Stimulated activated CD4-positive, alpha-beta T cell treated with anti-CD3 and anti-CD28 coated beads, Interleukin-4, amount 100 ng/mL, for 24 hours (primary cell): ENCODE measurements at regions not wholly inside any gene's neighbourhood (a gene's known extent, or its start where the extent isn't known, plus 50 kb on each side); places are given as distances from the start of the nearest gene placed in this dataset.
"Not testable (repeated sequence)": the region's sequence is repeated elsewhere in the genome, so short reads cannot be mapped to it uniquely, and the experiment has no call there.

ENCODE experiments used
- DNase-seq: peaks from one replicate; pipeline ENCODE4 v3.0.0-alpha.2; 2020

DNA sequence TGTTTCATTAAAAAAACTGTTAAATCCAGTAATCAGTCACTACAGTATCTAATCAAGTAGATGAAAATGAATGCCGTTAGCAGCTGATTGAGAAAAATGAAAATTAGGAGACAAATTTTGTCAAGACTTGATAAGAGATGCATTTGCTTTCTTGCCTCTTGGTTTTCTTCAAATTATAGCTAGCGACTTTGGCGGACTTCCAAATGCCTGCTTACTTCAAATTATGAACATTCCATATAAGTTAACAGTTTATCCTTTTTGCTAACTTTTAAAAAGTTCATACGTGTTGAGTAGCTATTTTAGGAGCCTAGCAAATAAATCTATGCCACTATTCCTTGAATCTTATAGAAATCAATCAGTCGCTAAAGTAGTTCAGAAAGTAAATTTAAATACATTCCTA, 58.8 kb downstream of the PPP4R3C start:
- no peak for DNase-seq

DNA sequence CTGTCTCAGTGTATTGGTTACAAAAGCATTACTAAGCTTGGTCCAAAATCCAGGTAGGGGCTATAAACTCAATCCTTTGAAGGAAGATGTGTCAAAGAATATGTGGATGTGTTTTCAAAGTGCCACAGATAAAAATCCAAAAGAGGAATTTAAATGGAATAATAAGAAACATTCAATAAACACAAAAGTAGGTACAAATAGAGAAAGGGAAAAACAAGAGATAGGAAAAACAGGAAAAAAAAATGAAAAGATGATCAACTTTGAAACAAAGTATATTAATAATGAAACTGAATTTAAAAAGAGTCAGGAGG, 64.0 kb downstream of the PPP4R3C start:
- no peak for DNase-seq

DNA sequence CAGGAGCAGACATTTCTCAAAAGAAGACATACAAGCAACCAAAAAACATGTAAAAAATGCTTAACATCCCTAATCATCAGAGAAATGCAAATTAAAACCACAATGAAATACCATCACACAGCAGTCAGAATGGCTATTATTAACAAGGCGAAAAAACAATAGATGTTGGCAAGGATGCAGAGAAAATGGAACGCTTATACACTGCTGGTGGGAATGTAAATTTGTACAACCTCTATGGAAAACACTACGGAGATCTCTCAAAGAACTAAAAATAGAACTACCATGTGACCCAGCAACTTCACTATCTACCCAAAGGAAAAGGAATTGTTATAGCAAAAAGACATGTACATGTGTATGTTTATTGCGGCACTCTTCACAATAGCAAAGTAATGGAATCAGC, 71.5 kb downstream of the PPP4R3C start:
- no peak for DNase-seq

DNA sequence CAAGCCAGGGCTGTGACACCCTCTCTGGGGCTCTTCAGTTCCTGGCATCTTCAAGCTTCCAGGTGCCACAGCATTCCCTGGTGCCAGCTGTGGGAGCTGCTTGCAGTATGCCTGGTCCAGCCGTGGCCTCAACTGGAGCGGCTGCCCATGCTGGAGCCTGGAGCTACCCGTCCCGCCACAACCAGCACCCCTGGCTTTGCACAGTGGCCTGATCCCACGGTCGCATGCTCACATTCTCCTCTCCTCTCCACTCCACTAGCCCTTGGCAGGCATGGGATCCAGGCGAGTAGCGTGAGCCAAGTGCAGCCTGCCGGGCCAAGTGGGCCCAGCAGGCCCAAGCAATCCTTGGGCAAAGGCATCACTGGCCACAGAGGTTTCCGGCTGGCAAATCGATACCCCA, 81.7 kb downstream of the PPP4R3C start:
- DNase-seq, result no peak

DNA sequence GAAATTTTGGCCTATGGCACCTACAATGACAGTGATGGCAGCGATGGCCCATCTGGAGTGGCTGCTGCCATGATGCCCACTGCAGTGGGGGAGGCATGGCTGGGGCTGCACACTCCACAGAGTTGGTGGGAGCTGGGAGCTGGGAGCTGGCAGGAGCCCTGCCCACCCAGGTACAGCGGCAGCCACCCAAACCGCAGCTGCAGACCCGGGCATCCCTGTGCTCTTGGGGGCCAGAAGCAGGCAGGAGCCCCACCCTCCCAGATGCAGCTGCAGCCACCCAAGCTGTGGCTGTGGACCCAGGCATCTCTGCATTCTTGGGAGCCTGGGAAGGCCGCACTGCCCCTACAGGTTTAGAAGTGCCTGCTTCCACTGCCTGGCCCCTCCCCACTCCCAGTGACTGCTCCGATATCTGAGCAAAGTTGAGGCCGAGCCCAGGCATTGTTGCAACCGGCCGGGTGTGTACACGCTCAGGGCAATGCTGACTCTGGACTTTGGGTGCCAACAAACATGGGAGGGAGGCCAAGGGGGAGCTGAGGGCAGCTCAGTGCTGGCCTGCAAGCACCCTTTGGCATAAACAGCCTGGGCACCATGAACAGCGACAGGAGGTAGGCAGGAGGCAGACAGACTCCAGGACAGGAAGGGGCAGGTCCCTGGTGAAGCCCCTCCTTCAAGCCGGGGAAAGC, 82.8 kb downstream of the PPP4R3C start:
- no peak for DNase-seq

DNA sequence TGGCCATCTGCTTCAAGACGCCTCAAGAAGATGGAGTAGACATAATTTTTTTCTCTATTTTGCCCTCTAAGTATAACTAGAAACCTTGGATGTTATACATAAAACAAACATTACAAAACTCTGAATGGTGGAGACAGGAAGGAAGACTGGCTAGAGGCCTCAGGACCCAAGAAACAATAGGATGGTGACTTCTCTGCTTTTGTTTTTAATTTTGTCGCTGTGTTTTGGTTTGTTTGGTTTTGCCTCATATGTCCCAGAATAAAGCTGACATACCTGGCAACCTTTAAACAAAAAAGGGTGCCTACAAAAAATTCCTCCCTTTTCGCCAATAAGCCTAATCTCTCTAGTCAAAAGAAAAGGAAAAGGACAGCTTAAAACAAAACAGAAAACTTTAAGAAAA, 109.1 kb downstream of the PPP4R3C start:
- no peak for DNase-seq

DNA sequence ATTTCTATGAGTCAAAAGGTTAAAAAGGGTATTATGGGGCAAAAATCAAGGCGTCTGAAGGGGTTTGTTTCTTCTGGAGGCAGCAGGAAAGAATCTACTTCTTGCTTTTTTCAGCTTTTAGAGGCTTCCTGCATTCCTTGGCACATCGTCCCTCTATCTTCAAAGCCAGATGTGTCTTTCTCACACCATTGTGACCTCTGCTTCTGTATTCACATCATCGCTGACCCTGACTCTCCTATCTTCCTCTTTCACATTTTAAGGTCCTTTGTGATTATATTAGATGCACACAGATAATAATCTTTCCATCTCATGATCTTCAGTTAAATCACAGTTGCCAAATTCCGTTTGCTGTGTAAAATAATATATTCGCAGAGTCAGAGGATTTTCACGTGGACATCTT, 112.7 kb downstream of the PPP4R3C start:
- no peak for DNase-seq

DNA sequence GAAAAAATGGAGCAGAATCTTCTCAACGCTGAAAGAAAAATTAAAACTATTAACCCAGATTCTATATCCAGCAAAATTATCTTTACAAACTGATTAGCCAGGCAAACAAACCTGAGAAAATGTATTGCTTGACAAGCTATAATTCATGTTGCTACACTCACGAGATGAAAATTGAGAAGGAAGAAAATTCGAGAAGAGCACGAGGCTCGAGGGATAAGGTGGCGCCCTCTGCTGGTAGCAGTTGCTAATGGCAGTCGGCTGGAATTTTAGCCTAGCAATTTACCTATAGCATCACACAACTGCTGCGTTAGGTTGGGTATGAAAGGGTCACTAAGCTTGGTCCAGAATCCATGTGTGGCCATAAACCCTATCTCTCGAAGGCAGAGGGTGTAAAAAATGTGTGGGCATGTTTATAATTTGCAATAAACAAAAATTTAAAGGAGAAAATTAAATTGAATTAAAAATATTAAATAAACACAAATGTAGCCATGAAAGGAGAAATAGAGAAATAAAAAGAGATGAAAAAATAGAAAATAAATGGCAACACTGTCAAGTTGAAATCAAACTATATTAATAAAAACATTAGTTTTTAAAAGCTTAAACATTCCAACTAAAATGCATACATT, 126.6 kb downstream of the PPP4R3C start:
- DNase-seq, result peak; percentile 5

DNA sequence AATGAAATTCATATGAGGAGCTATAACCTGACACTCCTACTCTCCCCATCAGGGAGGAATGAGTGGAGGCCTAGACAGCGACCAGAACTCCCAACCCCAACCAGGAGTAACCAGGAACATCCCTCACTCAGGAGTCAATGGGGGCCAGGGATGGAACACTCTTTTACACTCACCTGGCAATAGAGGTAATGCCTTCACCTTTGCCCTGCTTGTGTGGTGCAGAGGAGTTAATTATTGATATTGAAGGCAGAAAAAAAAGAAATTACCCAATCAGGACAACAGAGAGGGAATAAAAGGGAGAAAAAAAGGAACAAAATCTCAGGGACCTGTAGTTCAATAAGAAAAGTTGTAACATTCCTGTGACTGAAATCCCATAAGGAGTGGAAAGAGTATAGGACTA, 141.5 kb downstream of the PPP4R3C start:
- DNase-seq, result no peak

DNA sequence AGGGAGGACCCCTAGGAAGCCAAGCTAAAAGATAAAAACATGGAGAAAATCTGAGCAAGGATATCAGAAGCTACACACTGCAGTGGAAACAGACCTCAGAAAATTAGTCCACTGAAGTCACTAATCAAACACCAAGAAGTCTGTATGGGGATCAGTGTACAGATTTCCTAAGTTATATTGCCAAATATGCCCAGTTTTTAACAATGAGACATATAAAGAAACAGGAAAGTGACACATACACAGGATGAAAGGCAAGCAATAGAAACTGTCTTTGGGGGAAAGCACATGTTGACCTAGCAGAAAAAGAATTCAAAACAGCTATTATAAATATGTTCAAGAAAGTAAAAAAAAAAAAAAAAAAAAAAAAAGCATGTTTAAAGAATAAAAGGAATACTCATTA, 153.7 kb downstream of the PPP4R3C start:
- DNase-seq, result no peak

DNA sequence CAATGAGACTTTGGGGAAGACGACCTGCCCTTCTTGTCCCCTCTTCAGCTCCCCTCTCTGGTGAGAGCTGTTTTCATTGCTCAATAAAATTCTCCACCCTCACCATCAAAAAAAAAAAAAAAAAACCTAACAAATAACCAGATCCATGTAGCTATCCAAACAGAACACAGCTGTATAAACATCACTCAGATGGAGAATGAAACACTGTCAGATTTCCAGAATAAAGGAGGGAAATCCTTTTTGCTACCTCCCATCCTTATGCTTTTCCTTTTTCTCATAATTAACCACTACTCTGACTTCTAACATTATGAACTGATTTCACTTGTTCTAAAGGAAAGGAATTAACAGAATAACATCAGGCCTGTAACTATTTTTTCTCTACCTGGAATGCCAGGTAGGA, 155.6 kb downstream of the PPP4R3C start:
- no peak for DNase-seq

DNA sequence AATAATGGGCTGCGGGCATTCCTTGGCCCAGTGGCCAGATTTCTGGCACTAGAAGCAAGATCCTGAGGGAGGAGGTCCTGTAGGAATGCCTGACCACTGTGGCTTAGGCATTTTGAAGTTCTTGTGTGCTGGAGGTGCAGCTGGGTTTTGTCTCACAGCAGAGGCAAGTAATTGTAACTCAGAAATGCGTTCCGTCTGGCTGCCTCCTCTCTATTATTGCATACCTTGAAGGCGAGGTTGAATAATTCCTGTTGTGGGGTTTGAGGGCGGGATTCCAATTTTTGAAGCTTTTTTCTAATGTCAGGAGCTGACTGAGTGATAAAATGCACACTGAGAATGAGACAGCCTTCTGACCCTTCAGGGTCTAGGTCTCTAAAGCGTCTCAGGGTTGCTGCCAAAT, 170.6 kb downstream of the PPP4R3C start:
- not testable (repeated sequence) for DNase-seq

DNA sequence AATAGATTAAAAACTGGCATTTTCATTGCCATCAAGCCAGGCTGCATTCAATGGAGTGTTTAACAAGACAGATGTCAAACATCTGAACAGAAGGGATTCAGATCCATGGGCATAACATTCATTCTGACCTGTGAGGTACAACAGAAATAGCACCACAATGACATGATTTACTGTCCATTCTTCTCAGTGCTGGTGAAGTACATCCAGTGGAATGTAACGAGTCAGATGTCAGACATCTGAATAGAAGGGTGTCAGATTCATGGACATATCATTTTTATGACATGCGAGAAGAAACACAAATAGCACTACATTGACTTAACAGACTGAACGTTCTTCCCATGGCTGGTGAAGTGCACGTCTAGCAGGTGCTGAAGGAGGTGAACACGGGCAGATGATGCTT, 186.4 kb downstream of the PPP4R3C start:
- no peak for DNase-seq

DNA sequence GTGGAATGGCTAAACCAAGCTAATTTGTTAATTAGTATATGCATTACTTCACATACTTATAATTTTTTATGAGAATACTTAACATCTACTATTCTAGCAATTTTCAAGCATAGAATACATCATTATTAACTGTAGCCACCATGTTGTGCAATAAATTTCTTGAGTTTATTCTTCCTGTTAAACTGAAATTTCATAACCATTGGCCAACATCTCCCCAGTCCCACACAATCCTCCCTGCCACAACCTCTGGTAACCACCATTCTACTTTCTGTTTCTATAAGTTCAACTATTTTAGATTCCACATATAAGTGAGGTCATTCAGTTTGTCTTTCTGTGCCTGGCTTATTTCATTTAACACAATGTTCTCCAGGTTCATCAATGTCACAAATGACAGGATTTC, 208.5 kb downstream of the PPP4R3C start:
- DNase-seq, result no peak

DNA sequence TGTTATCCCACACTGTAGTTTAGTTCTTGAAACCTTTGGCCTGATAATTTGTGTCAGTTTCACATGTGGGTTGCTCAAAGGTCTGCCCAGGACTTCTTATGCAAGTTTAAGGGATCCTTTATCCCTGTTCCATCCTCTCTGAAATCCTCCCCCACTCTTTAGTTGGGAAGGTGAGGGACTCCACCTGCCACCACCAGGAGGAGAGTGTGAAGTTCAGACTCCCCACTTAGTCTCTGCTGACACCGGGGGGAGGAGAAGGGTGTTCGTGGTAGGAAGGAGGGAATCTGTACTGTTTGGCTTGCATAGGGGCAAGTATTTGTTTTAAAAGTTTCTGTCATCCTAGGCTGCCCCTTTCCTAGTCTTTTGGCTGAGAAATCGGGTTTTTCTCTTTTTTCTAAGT, 211.8 kb downstream of the PPP4R3C start:
- no peak for DNase-seq

DNA sequence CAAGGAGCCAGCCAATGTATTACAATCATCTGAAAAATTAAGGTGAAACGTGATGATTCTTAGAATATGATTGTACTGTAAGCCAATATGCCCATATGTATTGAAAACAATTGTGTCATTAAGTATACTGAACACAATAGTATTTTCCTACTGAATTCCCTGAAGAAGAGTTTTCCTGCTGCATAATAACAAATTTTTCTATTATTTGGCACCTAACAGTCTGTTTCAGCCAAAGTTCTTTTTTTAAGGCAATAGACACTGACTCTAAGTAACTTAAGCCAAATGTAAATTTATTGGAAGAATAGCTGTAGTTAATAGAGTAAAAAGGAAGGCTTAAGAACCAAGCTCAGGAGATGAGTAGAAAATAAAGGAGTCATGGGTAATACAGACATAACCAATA, 220.6 kb downstream of the PPP4R3C start:
- DNase-seq, result no peak

DNA sequence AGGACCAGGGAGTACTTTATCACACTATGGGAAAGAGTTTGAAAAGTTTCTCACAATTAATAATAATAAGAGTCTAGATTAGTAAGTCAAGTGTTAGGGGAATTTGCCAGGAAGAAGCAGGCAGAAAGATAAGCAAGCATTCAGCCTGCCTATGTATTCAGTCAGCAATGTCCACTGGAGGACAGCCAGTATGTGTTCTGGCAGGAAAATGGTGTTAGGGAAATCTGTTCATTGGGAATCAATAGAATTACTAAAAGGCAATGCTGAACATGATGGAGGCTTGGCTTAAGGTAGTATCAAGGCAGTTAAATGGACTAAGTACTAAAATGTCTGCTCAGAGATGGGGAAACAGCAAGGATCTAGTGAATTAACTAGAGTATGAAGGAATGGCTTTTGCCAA, 221.2 kb downstream of the PPP4R3C start:
- DNase-seq, result no peak

DNA sequence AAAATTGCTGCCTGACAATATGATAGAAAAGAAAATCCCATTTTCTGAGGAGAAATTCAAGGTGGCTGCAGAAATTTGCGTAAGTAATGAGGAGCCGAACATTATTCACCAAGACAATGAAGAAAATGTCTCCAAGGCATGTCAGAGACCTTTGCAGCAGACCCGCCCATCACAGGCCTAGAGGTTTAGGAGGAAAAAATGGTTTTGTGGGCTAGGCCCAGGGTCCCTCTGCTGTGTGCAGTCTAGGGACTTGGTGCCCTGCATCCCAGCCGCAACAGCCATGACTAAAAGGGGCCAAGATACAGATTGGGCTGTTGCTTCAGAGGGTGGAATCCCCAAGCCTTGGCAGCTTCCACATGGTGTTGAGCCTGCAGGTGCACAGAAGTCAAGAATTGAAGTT, 223.1 kb downstream of the PPP4R3C start:
- DNase-seq, result not testable (repeated sequence)

DNA sequence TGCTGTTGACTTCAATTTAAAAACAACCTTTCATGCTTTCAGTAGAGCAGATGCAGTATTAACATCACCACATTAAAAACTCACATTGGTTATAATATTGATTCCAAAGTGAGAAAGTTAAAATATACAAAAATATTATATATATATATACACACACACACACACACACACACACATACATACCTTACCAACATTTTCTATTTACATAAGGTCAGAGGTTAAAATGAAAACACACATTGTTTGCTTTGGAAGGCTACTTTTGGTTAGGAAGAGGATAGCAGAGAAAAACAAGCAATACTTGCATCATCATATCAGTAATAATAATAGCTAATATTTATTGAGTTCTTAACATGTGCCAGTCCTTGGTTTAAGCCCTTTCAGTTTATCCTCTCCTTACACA, 226.5 kb downstream of the PPP4R3C start:
- no peak for DNase-seq

DNA sequence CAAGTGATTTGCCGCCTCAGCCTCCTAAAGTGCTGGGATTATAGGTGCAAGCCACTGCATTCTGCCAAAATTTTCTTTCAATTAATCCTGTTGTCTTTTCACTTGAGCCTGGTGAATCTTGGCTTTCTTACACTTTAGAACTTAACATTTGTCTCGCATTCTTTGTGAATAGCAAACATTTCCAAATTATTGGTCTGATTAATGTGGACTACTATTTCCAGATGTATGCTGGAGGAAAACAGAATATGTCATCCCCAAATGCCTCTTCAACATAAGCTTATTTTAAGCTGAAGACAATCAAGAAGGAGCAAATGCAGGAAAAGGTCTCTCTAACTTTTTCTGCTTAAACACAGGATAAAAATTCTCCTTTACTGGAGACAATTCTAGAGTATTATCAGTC, 233.4 kb downstream of the PPP4R3C start:
- no peak for DNase-seq

DNA sequence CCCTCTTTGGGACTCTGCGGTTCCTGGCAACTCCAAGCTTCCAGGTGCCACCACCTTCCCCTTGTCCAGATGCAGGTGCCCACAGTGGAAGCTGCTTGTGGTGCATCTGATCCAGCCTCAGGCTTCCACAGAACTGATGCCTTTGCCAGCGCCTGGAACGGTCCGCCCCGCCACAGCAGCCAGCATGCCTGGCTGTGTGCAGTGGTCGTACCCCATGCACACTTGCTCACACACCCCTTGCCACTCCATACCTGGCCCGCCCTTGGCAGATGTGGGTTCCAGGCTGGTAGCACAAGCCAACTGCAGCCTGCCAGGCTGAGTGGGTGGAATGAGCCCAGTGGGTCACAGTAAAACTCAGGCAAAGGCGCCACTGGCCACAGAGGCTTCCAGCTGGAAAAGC, 240.5 kb downstream of the PPP4R3C start:
- no peak for DNase-seq

DNA sequence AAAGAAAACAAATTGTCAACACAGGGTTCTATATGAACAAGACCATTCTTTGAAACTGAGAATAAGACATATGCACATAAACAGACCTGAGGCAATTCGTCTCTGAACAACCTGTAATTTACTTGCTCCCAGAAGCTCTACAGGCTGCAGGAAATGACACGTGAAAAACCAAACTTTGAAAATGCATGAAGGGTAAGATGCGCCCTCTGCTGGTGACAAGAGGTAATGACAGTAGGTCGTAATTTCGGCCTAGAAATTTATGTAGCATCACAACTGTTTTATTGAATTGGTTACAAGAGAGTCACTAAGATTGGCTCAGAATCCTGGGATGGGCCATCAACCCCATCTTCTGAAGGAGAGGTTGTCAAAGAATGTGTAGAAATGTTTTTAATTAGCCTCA, 276.5 kb downstream of the PPP4R3C start:
- DNase-seq, result peak; percentile 4

DNA sequence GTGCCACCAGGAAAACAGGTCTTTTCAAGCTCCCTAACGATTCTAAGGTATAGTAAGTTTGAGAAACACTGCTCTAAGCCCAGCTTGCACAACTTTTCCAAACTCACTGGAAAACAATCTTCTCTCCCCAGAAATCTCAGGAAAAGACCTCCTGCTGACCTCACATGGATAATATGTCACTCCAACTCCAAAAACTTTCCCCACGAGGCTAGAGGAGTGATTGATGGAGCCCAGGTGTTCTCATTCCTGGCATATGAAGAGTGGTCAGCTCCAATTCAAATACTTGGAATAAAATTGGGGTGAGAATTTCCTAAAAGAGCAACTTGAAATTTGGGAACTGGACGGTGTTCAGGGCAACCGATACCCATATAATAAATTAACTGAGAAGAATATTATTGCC, 299.9 kb downstream of the PPP4R3C start:
- DNase-seq, result no peak

DNA sequence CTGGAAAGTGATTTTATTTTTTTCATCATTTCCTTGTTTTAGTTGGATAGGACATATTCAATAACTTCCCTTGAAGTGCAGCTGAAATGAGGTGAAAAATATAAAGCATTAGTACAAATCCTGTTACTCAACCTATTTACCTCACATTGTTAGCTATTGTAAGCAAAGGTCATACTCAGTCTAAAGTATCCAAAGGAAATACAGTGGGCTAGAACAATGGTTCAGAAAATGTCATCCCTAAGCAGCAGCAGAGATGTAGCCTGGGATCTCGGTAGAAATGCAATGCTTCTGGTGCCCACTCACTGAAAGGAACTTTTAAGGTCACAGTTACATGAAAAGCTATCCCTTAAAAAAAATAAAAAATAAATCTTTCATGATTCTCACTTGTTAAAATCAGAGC, 300.6 kb downstream of the PPP4R3C start:
- no peak for DNase-seq

DNA sequence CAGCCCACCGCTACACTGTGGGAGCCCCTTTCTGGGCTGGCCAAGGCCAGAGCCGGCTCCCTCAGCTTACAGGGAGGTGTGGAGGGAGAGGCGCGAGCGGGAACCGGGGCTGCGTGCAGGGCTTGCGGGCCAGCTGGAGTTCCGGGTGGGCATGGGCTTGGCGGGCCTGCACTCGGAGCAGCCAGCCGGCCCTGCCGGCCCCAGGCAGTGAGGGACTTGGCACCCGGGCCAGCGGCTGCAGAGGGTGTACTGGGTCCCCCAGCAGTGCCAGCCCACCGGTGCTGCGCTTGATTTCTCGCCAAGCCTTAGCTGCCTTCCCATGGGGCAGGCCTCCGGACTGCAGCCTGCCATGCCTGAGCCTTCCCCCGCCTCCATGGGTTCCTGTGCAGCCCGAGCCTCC, 306.2 kb downstream of the PPP4R3C start:
- not testable (repeated sequence) for DNase-seq
